ENCODE measurements at regions not wholly inside any gene's neighbourhood (a gene's known extent, or its start where the extent isn't known, plus 50 kb on each side); places are given as distances from the start of the nearest gene placed in this dataset.
A peak's percentile ranks its signal among the peaks of the same experiment; 100 is the strongest.

- 39 to 43% methylated on average over 2 of the region's 2 CpGs for WGBS, 2 experiments (ENCODE audit: low coverage in 1 of 2, low lambda C conversion rate in 2 of 2, missing lambda C conversion rate in 2 of 2)
- H3K4me2 ChIP-seq (ENCODE audit: unreplicated experiment), result no peak overlapping the region
- H3K36me3 ChIP-seq (ENCODE audit: low read depth), result no peaks in the 10 kb centered on the region
- TF ChIP-seq EZH2 (IDR thresholded peaks at IDR 0.05; ENCODE audit: insufficient read depth, poor library complexity, severe bottlenecking) (no peak), EZH2phosphoT487 (IDR thresholded peaks at IDR 0.05; ENCODE audit: insufficient read depth, low read depth) (no peak)
- H2AFZ ChIP-seq, result no peak overlapping the region
- H3K4me3 ChIP-seq, result no peak overlapping the region
- H3K4me1 ChIP-seq (ENCODE audit: insufficient read depth), result no peaks in the 10 kb centered on the region
- no peaks in the 10 kb centered on the region for H4K20me1 ChIP-seq (ENCODE audit: insufficient read depth)
- H3K27ac ChIP-seq, result no peak overlapping the region
- no peaks in the 10 kb centered on the region for H3K9me3 ChIP-seq (ENCODE audit: low read depth)
- no peaks in the 10 kb centered on the region for H3K9me2 ChIP-seq (ENCODE audit: insufficient read depth)
- DNase-seq, result no peak
- no peak overlapping the region for H3K9ac ChIP-seq
- no peaks in the 10 kb centered on the region for H3K27me3 ChIP-seq (replicated peaks; ENCODE audit: insufficient read depth)
- in situ Hi-C loops (cut with MboI), result no loop called here
- H3K79me2 ChIP-seq (ENCODE audit: insufficient read depth), result no peaks in the 10 kb centered on the region
- H3F3A ChIP-seq (ENCODE audit: insufficient read depth), result no peaks in the 10 kb centered on the region
Measured at GRCh38 chr3:78268087-78268486, 1228.2 kb downstream of the ROBO2 start.

GRCh38 chr3:78268716-78269668, 1229.1 kb downstream of the ROBO2 start:
- H3K27me3 ChIP-seq (replicated peaks; ENCODE audit: insufficient read depth), result no peaks in the 10 kb centered on the region
- H3K9me2 ChIP-seq (ENCODE audit: insufficient read depth), result no peaks in the 10 kb centered on the region
- H3K79me2 ChIP-seq (ENCODE audit: insufficient read depth), result no peaks in the 10 kb centered on the region
- H4K20me1 ChIP-seq (ENCODE audit: insufficient read depth), result no peaks in the 10 kb centered on the region
- no peak overlapping the region for H3K4me3 ChIP-seq
- in situ Hi-C loops (cut with MboI), result no loop called here
- peak; percentile 6 for DNase-seq
- H3K9ac ChIP-seq, result no peak overlapping the region
- H3K4me1 ChIP-seq (ENCODE audit: insufficient read depth), result no peaks in the 10 kb centered on the region
- H3K27ac ChIP-seq, result no peak overlapping the region
- WGBS, 2 experiments (ENCODE audit: low coverage in 1 of 2, low lambda C conversion rate in 2 of 2, missing lambda C conversion rate in 2 of 2), result 71 to 74% methylated on average over 5 of the region's 5 CpGs
- no peaks in the 10 kb centered on the region for H3K36me3 ChIP-seq (ENCODE audit: low read depth)
- H2AFZ ChIP-seq, result no peak overlapping the region
- no peaks in the 10 kb centered on the region for H3F3A ChIP-seq (ENCODE audit: insufficient read depth)
- H3K4me2 ChIP-seq (ENCODE audit: unreplicated experiment), result no peak overlapping the region
- no peak for TF ChIP-seq EZH2 (IDR thresholded peaks at IDR 0.05; ENCODE audit: insufficient read depth, poor library complexity, severe bottlenecking)
- TF ChIP-seq EZH2phosphoT487 (IDR thresholded peaks at IDR 0.05; ENCODE audit: insufficient read depth, low read depth), result no peak
- H3K9me3 ChIP-seq (ENCODE audit: low read depth), result no peaks in the 10 kb centered on the region

GRCh38 chr3:78273326-78273725, 1233.4 kb downstream of the ROBO2 start:
- no peaks in the 10 kb centered on the region for H3F3A ChIP-seq (ENCODE audit: insufficient read depth)
- DNase-seq, result no peak
- no peaks in the 10 kb centered on the region for H3K9me2 ChIP-seq (ENCODE audit: insufficient read depth)
- H2AFZ ChIP-seq, result no peak overlapping the region
- in situ Hi-C loops (cut with MboI), result no loop called here
- 48 to 51% methylated on average over 4 of the region's 4 CpGs for WGBS, 2 experiments (ENCODE audit: low coverage in 1 of 2, low lambda C conversion rate in 2 of 2, missing lambda C conversion rate in 2 of 2)
- H3K27me3 ChIP-seq (replicated peaks; ENCODE audit: insufficient read depth), result no peaks in the 10 kb centered on the region
- no peaks in the 10 kb centered on the region for H3K36me3 ChIP-seq (ENCODE audit: low read depth)
- no peak overlapping the region for H3K27ac ChIP-seq
- no peaks in the 10 kb centered on the region for H3K9me3 ChIP-seq (ENCODE audit: low read depth)
- H3K79me2 ChIP-seq (ENCODE audit: insufficient read depth), result no peaks in the 10 kb centered on the region
- H3K4me3 ChIP-seq, result no peak overlapping the region
- H3K9ac ChIP-seq, result no peak overlapping the region
- no peak for TF ChIP-seq EZH2 (IDR thresholded peaks at IDR 0.05; ENCODE audit: insufficient read depth, poor library complexity, severe bottlenecking)
- no peak for TF ChIP-seq EZH2phosphoT487 (IDR thresholded peaks at IDR 0.05; ENCODE audit: insufficient read depth, low read depth)
- no peaks in the 10 kb centered on the region for H3K4me1 ChIP-seq (ENCODE audit: insufficient read depth)
- H3K4me2 ChIP-seq (ENCODE audit: unreplicated experiment), result no peak overlapping the region
- H4K20me1 ChIP-seq (ENCODE audit: insufficient read depth), result no peaks in the 10 kb centered on the region

- Histone ChIP-seq H3K9ac (no peak overlapping the region), H2AFZ (no peak overlapping the region), H3K27me3 (replicated peaks; ENCODE audit: insufficient read depth) (no peaks in the 10 kb centered on the region), H3K4me1 (ENCODE audit: insufficient read depth) (no peaks in the 10 kb centered on the region), H3K79me2 (ENCODE audit: insufficient read depth) (no peaks in the 10 kb centered on the region), H3K4me3 (no peak overlapping the region), H3F3A (ENCODE audit: insufficient read depth) (no peaks in the 10 kb centered on the region), H3K36me3 (ENCODE audit: low read depth) (no peaks in the 10 kb centered on the region), H3K27ac (no peak overlapping the region), H3K4me2 (ENCODE audit: unreplicated experiment) (no peak overlapping the region), H3K9me3 (ENCODE audit: low read depth) (no peaks in the 10 kb centered on the region), H4K20me1 (ENCODE audit: insufficient read depth) (no peaks in the 10 kb centered on the region), H3K9me2 (ENCODE audit: insufficient read depth) (no peaks in the 10 kb centered on the region)
- TF ChIP-seq EZH2 (IDR thresholded peaks at IDR 0.05; ENCODE audit: insufficient read depth, poor library complexity, severe bottlenecking), result no peak
- no peak for TF ChIP-seq EZH2phosphoT487 (IDR thresholded peaks at IDR 0.05; ENCODE audit: insufficient read depth, low read depth)
- in situ Hi-C loops (cut with MboI), result no loop called here
- 61 to 62% methylated on average over 2 of the region's 2 CpGs for WGBS, 2 experiments (ENCODE audit: low coverage in 1 of 2, low lambda C conversion rate in 2 of 2, missing lambda C conversion rate in 2 of 2)
- no peak for DNase-seq
Measured at GRCh38 chr3:78274475-78275065, 1234.7 kb downstream of the ROBO2 start.

All from GM23248 (cell line).